SK-N-SH (cell line): ENCODE measurements at regions not wholly inside any gene's neighbourhood (a gene's known extent, or its start where the extent isn't known, plus 50 kb on each side); places are given as distances from the start of the nearest gene placed in this dataset.

Source experiments
- CTCF ChIA-PET: fragments of 300-600, 350-600 bp; formaldehyde crosslinking; extraction: SDS; loops from one replicate; lab custom pipeline; 2021; lab: Yijun Ruan, JAX
- POLR2A ChIA-PET: fragments of 350-600 bp; sonication (Branson Sonifier 250); formaldehyde crosslinking; extraction: SDS; loops from one replicate; lab custom pipeline; 2020; ENCODE audit warnings: antibody characterized with exemption, inconsistent platforms; lab: Yijun Ruan, JAX
- DNase-seq: peaks from one replicate; pipeline ENCODE4 v3.0.0; 2012
- H2AFZ ChIP-seq: fragments of 200-600 bp; sonication (generic); 2 replicates; pipeline ENCODE4 v1.8.1; 2016; ENCODE audit warnings: antibody characterized with exemption, mild to moderate bottlenecking, low read depth
- H3F3A ChIP-seq: fragments of 200-600 bp; sonication (generic); replicated peaks from 2 replicates; pipeline ENCODE3; 2016; ENCODE audit warnings: antibody characterized with exemption, mild to moderate bottlenecking; ENCODE audit not compliant: insufficient read depth
- H3K27ac ChIP-seq, 2 experiments: fragments of 200-500 bp in 1 of 2; fragments of 200-600 bp in 1 of 2; sonication (Bioruptor generic) in 1 of 2; sonication (generic), shearing (Covaris generic) in 1 of 2; 2 replicates each; pipeline versions ENCODE4 v1.5.1 to v1.6.1; 2014 to 2016; ENCODE audit warnings: low read depth in 2 of 2, inconsistent platforms in 1 of 2, low read length in 1 of 2, mild to moderate bottlenecking in 1 of 2, mixed read lengths in 1 of 2
- H3K27me3 ChIP-seq: fragments of 200-600 bp; sonication (generic), shearing (Covaris generic); 2 replicates; pipeline ENCODE4 v1.6.1; 2016; ENCODE audit warnings: mixed run types; ENCODE audit not compliant: insufficient read depth
- H3K36me3 ChIP-seq, 2 experiments: fragments of 200-500 bp in 1 of 2; fragments of 200-600 bp in 1 of 2; sonication (Bioruptor generic) in 1 of 2; sonication (generic) in 1 of 2; replicated peaks in 1 of 2; 2 replicates each; pipeline versions ENCODE3 to v1.5.1; 2014 to 2016; ENCODE audit warnings: low read length in 1 of 2, mild to moderate bottlenecking in 1 of 2; ENCODE audit not compliant: insufficient read depth in 2 of 2, control insufficient read depth in 1 of 2
- H3K4me1 ChIP-seq, 2 experiments: fragments of 200-500 bp in 1 of 2; fragments of 200-600 bp in 1 of 2; sonication (Bioruptor generic) in 1 of 2; sonication (generic), shearing (Covaris generic) in 1 of 2; 2 replicates each; pipeline versions ENCODE4 v1.5.1 to v1.6.1; 2014 to 2016; ENCODE audit warnings: low read depth in 1 of 2, low read length in 1 of 2, mixed run types in 1 of 2; ENCODE audit not compliant: insufficient read depth in 2 of 2, control insufficient read depth in 1 of 2
- H3K4me2 ChIP-seq: fragments of 200-600 bp; sonication (generic), shearing (Covaris generic); 2 replicates; pipeline ENCODE4 v1.6.1; 2017; ENCODE audit warnings: mixed run types
- H3K4me3 ChIP-seq, 2 experiments: fragments of 200-500 bp in 1 of 2; fragments of 200-600 bp in 1 of 2; sonication (Bioruptor generic) in 1 of 2; sonication (generic), shearing (Covaris generic) in 1 of 2; 2 replicates each; pipeline versions ENCODE4 v1.5.1 to v1.8.1; 2014 to 2016; ENCODE audit warnings: low read depth in 2 of 2, inconsistent platforms in 1 of 2, low read length in 1 of 2, mild to moderate bottlenecking in 1 of 2, mixed read lengths in 1 of 2, moderate library complexity in 1 of 2
- H3K79me2 ChIP-seq: fragments of 200-600 bp; sonication (generic); 2 replicates; pipeline ENCODE4 v1.8.1; 2017; ENCODE audit warnings: mild to moderate bottlenecking; ENCODE audit not compliant: insufficient read depth
- H3K9ac ChIP-seq: fragments of 200-600 bp; sonication (generic); 2 replicates; pipeline ENCODE4 v1.6.1; 2017; ENCODE audit warnings: mixed run types
- H3K9me2 ChIP-seq: fragments of 200-600 bp; sonication (generic); 2 replicates; pipeline ENCODE4 v1.6.1; 2017; ENCODE audit warnings: mixed run types
- H3K9me3 ChIP-seq: fragments of 200-600 bp; sonication (generic); 2 replicates; pipeline ENCODE4 v1.6.1; 2017; ENCODE audit warnings: mixed run types, mild to moderate bottlenecking, moderate library complexity
- H4K20me1 ChIP-seq: fragments of 200-600 bp; sonication (generic); 2 replicates; pipeline ENCODE4 v1.6.1; 2017; ENCODE audit warnings: mild to moderate bottlenecking, mixed run types; ENCODE audit not compliant: insufficient read depth
- CTCF ChIP-seq: fragments of 200-600 bp; sonication (generic); IDR thresholded peaks from 2 replicates; pipeline ENCODE4 v1.6.1; 2017; ENCODE audit warnings: antibody characterized with exemption, mild to moderate bottlenecking, moderate library complexity
- EZH2phosphoT487 ChIP-seq: fragments of 200-600 bp; sonication (generic); IDR thresholded peaks from 2 replicates; pipeline ENCODE4 v1.6.1; 2017; ENCODE audit warnings: low read depth, mixed run types, mild to moderate bottlenecking, antibody characterized with exemption, moderate library complexity, borderline replicate concordance
- FOSL2 ChIP-seq: IDR thresholded peaks from 2 replicates; pipeline ENCODE4 v1.4.0; 2012; ENCODE audit warnings: low read depth, mild to moderate bottlenecking, moderate library complexity, borderline replicate concordance
- FOXJ3 ChIP-seq: sonication (generic); formaldehyde crosslinking; IDR thresholded peaks from 2 replicates; pipeline ENCODE4 v1.5.1; 2020; ENCODE audit warnings: mild to moderate bottlenecking, missing genetic modification reagents
- FOXM1 ChIP-seq: IDR thresholded peaks from 2 replicates; pipeline ENCODE4 v1.4.0; 2012; ENCODE audit warnings: low read depth, mild to moderate bottlenecking
- JUND ChIP-seq: IDR thresholded peaks from 2 replicates; pipeline ENCODE4 v1.4.0; 2012
- MXI1 ChIP-seq: IDR thresholded peaks from 2 replicates; pipeline ENCODE4 v1.6.1; 2012; ENCODE audit warnings: mild to moderate bottlenecking, low read depth, low read length, improper control_type of control experiment
- NFIC ChIP-seq: IDR thresholded peaks from 2 replicates; pipeline ENCODE4 v1.4.0; 2012; ENCODE audit warnings: borderline replicate concordance
- RAD21 ChIP-seq: IDR thresholded peaks from 2 replicates; pipeline ENCODE4 v1.6.1; 2012; ENCODE audit warnings: mild to moderate bottlenecking, low read length
- RCOR1 ChIP-seq: fragments of 150-350 bp; IDR thresholded peaks from 2 replicates; pipeline ENCODE4 v1.6.1; 2017; ENCODE audit warnings: antibody characterized with exemption, low read length
- SIN3A ChIP-seq: IDR thresholded peaks from 2 replicates; pipeline ENCODE4 v1.6.1; 2012; ENCODE audit warnings: low read depth, mild to moderate bottlenecking, low read length, moderate library complexity, borderline replicate concordance
- SMC3 ChIP-seq: IDR thresholded peaks from 2 replicates; pipeline ENCODE4 v1.6.1; 2012; ENCODE audit warnings: low read depth, low read length, improper control_type of control experiment
- TAF1 ChIP-seq: IDR thresholded peaks from 2 replicates; pipeline ENCODE4 v1.6.1; 2012; ENCODE audit warnings: low read depth, mild to moderate bottlenecking, low read length, moderate library complexity, borderline replicate concordance
- TCF12 ChIP-seq: IDR thresholded peaks from 2 replicates; pipeline ENCODE4 v1.4.0; 2012
- USF2 ChIP-seq: fragments of 150-350 bp; IDR thresholded peaks from 2 replicates; pipeline ENCODE4 v1.6.1; 2017; ENCODE audit warnings: antibody characterized with exemption, low read length, low read depth, borderline replicate concordance
- YY1 ChIP-seq: IDR thresholded peaks from 2 replicates; pipeline ENCODE4 v1.4.0; 2012; ENCODE audit warnings: low read depth, mild to moderate bottlenecking
- WGBS: methylation state at CpG from one replicate; pipeline ENCODE4 v1.1.6; 2017; ENCODE audit warnings: low lambda C conversion rate; 5-methylcytosine and 5-hydroxymethylcytosine counted together
- TF ChIP-seq, protein P1 (sequence below): IDR thresholded peaks from 2 replicates; pipeline ENCODE4 v1.4.0; 2012; ENCODE audit warnings: low read depth, borderline replicate concordance

GRCh38 chr16:5510819-5511370, 413.3 kb upstream of the EEF2KMT start:
- POLR2A ChIA-PET = no interaction called here
- peaks cover 0 to 37% of the 10 kb centered on the region in 2 experiments; a peak in 2 of 4 replicates for H3K4me1 ChIP-seq
- TF ChIP-seq NFIC (no peak), FOXJ3 (CRISPR knock-in tag) (no peak), YY1 (no peak), FOSL2 (no peak), TAF1 (no peak), EZH2phosphoT487 (no peak), TCF12 (no peak), FOXM1 (no peak), SIN3A (no peak), SMC3 (no peak), MXI1 (no peak), JUND (no peak), RAD21 (no peak)
- TF ChIP-seq, protein P1, sequence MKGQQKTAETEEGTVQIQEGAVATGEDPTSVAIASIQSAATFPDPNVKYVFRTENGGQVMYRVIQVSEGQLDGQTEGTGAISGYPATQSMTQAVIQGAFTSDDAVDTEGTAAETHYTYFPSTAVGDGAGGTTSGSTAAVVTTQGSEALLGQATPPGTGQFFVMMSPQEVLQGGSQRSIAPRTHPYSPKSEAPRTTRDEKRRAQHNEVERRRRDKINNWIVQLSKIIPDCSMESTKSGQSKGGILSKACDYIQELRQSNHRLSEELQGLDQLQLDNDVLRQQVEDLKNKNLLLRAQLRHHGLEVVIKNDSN = no peak

GRCh38 chr16:5509794-5510193, 412.2 kb upstream of the EEF2KMT start:
- no peak overlapping the region for H3K9ac ChIP-seq
- POLR2A ChIA-PET = interaction anchor here (0.6 kb wide), 1 partner anchor 196 kb away, joined by 3 read pairs; no protein-coding TSS in a partner anchor

More at GRCh38 chr16:5510819-5511370, 413.3 kb upstream of the EEF2KMT start:
- Histone ChIP-seq H3K9ac (no peak overlapping the region), H3K4me3 (no peak overlapping the region), H3K4me2 (no peak overlapping the region), H3K79me2 (no peaks in the 10 kb centered on the region), H2AFZ (no peak overlapping the region), H3K27ac (no peak overlapping the region), H3F3A (no peaks in the 10 kb centered on the region), H4K20me1 (no peaks in the 10 kb centered on the region), H3K9me3 (no peaks in the 10 kb centered on the region), H3K9me2 (no peaks in the 10 kb centered on the region), H3K27me3 (no peaks in the 10 kb centered on the region), H3K36me3 (no peaks in the 10 kb centered on the region)
- DNase-seq = no peak
- WGBS = 37% methylated on average over 5 of the region's 5 CpGs
- CTCF ChIA-PET = interaction anchor here (0.8 to 1.2 kb wide), 2 partner anchors 106 to 570 kb away, joined by 3 to 4 read pairs; no protein-coding TSS in a partner anchor

More at GRCh38 chr16:5509794-5510193, 412.2 kb upstream of the EEF2KMT start:
- H3K4me1 ChIP-seq = peaks cover 0 to 48% of the 10 kb centered on the region in 2 experiments; a peak in 2 of 4 replicates
- no peak overlapping the region for H3K4me3 ChIP-seq
- H3K79me2 ChIP-seq = no peaks in the 10 kb centered on the region
- no peak overlapping the region for H3K27ac ChIP-seq
- TF ChIP-seq RCOR1 (no peak), CTCF (no peak), USF2 (no peak)
- TF ChIP-seq, all 33 proteins: peak for 0
- no peaks in the 10 kb centered on the region for H4K20me1 ChIP-seq
- CTCF ChIA-PET = interaction anchor here (8.9 kb wide), 1 partner anchor 107 kb away, joined by 138 read pairs; no protein-coding TSS in a partner anchor
- H3K4me2 ChIP-seq = no peak overlapping the region
- no peaks in the 10 kb centered on the region for H3F3A ChIP-seq
- H3K9me2 ChIP-seq = no peaks in the 10 kb centered on the region
- WGBS = 60% methylated on average over 8 of the region's 9 CpGs
- no peaks in the 10 kb centered on the region for H3K27me3 ChIP-seq
- H3K36me3 ChIP-seq = no peaks in the 10 kb centered on the region
- no peak for DNase-seq
- H2AFZ ChIP-seq = no peak overlapping the region
- H3K9me3 ChIP-seq = no peaks in the 10 kb centered on the region
